Astrocyte (in vitro differentiated cells and primary cell): ENCODE measurements at regions not wholly inside any gene's neighbourhood (a gene's known extent, or its start where the extent isn't known, plus 50 kb on each side); places are given as distances from the start of the nearest gene placed in this dataset.

Experiments used
- DNase-seq: peaks from one replicate; pipeline ENCODE4 v3.0.0-alpha.2; 2010; ENCODE audit warnings: low read depth
- FAIRE-seq: peaks from 2 replicates; lab custom pipeline; 2011; peaks lifted over from hg19 to GRCh38; lab: Jason Lieb, UNC
- H2AFZ ChIP-seq: 2 replicates; pipeline ENCODE4 v1.6.0; 2012; ENCODE audit warnings: low read depth, low read length, inconsistent platforms
- H3K27ac ChIP-seq: 2 replicates; pipeline ENCODE4 v1.5.1; 2011; ENCODE audit warnings: low read depth, low read length, inconsistent platforms
- H3K27me3 ChIP-seq: 2 replicates; pipeline ENCODE4 v1.6.0; 2011; ENCODE audit warnings: low read length, inconsistent platforms; ENCODE audit not compliant: insufficient read depth
- H3K36me3 ChIP-seq: 2 replicates; pipeline ENCODE4 v1.5.1; 2011; ENCODE audit warnings: low read length, inconsistent platforms; ENCODE audit not compliant: insufficient read depth
- H3K4me1 ChIP-seq: 2 replicates; pipeline ENCODE4 v1.5.1; 2011; ENCODE audit warnings: low read length, inconsistent platforms; ENCODE audit not compliant: insufficient read depth
- H3K4me2 ChIP-seq: 2 replicates; pipeline ENCODE4 v1.6.0; 2012; ENCODE audit warnings: low read length, inconsistent platforms
- H3K4me3 ChIP-seq: 2 replicates; pipeline ENCODE4 v1.5.1; 2011; ENCODE audit warnings: low read depth, mild to moderate bottlenecking, low read length, inconsistent platforms; ENCODE audit not compliant: insufficient read depth
- H3K79me2 ChIP-seq: 2 replicates; pipeline ENCODE4 v1.6.0; 2012; ENCODE audit warnings: mild to moderate bottlenecking, low read length, inconsistent platforms; ENCODE audit not compliant: insufficient read depth
- H3K9ac ChIP-seq: 2 replicates; pipeline ENCODE4 v1.6.0; 2012; ENCODE audit warnings: mild to moderate bottlenecking, low read length, inconsistent platforms
- H3K9me3 ChIP-seq: 2 replicates; pipeline ENCODE4 v1.5.1; 2012; ENCODE audit warnings: low read depth, mild to moderate bottlenecking, low read length, inconsistent platforms; ENCODE audit not compliant: insufficient read depth
- H4K20me1 ChIP-seq: 2 replicates; pipeline ENCODE4 v1.6.0; 2012; ENCODE audit warnings: low read length, inconsistent platforms; ENCODE audit not compliant: insufficient read depth
- H3K27ac Mint-ChIP-seq: one replicate; pipeline ENCODE4 v1.8.0; 2021; ENCODE audit warnings: mild to moderate bottlenecking, mixed read lengths; ENCODE audit not compliant: unreplicated experiment
- H3K27me3 Mint-ChIP-seq: one replicate; pipeline ENCODE4 v1.8.0; 2021; ENCODE audit warnings: low read depth, mixed read lengths; ENCODE audit not compliant: unreplicated experiment
- H3K36me3 Mint-ChIP-seq: one replicate; pipeline ENCODE4 v1.8.0; 2021; ENCODE audit warnings: low read depth, mixed read lengths; ENCODE audit not compliant: unreplicated experiment
- H3K4me1 Mint-ChIP-seq: one replicate; pipeline ENCODE4 v1.8.0; 2021; ENCODE audit warnings: low read depth, mixed read lengths; ENCODE audit not compliant: unreplicated experiment
- H3K4me3 Mint-ChIP-seq: one replicate; pipeline ENCODE4 v1.8.0; 2021; ENCODE audit warnings: mild to moderate bottlenecking, moderate library complexity, mixed read lengths; ENCODE audit not compliant: unreplicated experiment
- H3K9me3 Mint-ChIP-seq: one replicate; pipeline ENCODE4 v1.8.0; 2021; ENCODE audit warnings: mild to moderate bottlenecking, mixed read lengths; ENCODE audit not compliant: unreplicated experiment
- CTCF ChIP-seq: IDR thresholded peaks from 2 replicates; pipeline ENCODE4 v1.5.1; 2011; ENCODE audit warnings: low read depth, mild to moderate bottlenecking, inconsistent platforms, low read length, moderate library complexity; ENCODE audit not compliant: insufficient read depth
- EZH2 ChIP-seq: IDR thresholded peaks from 2 replicates; pipeline ENCODE4 v1.6.1; 2012; ENCODE audit warnings: mild to moderate bottlenecking, low read length, inconsistent platforms; ENCODE audit not compliant: insufficient read depth

- DNase-seq (no peak), FAIRE-seq (no peak)
- H3K36me3 ChIP-seq: no peaks in the 10 kb centered on the region
- no peak overlapping the region for H2AFZ ChIP-seq
- no peaks in the 10 kb centered on the region for H3K9me3 ChIP-seq
- H3K4me1 ChIP-seq: no peaks in the 10 kb centered on the region
- Mint-ChIP-seq H3K9me3 (peaks cover 2% of the 10 kb centered on the region), H3K4me1 (no peaks in the 10 kb centered on the region), H3K4me3 (no peak overlapping the region), H3K36me3 (no peaks in the 10 kb centered on the region), H3K27me3 (peaks cover 60% of the 10 kb centered on the region), H3K27ac (no peak overlapping the region)
- TF ChIP-seq EZH2 (no peak), CTCF (no peak)
- H3K27ac ChIP-seq: no peak overlapping the region
- no peak overlapping the region for H3K4me2 ChIP-seq
- no peak overlapping the region for H3K9ac ChIP-seq
- H3K4me3 ChIP-seq: no peak overlapping the region
- H4K20me1 ChIP-seq: no peaks in the 10 kb centered on the region
- no peaks in the 10 kb centered on the region for H3K27me3 ChIP-seq
- H3K79me2 ChIP-seq: no peaks in the 10 kb centered on the region
These were observed 81.0 kb upstream of the ADRA2C start for GRCh38 chr4:3685081-3685645.

DNA sequence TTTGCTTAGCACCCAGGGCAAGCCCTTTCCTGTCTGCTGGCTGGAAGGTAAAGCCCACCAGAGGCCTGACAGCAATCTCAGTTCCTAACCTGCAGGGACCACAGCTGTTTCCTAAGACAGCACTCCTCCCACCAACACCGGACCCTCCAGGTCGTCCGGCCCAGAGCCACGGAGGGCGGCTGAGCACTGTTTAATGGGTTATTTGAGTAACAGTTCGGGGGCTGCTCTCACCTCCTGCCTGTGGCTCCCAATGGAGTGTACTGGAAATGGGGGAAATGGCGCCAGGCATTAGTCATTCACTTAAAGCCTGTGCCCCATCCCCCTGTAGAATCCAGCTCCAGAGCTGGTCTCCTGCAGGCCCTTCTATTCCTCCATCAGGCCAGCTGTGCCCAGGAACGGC is 81.6 kb upstream of the ADRA2C start:
- FAIRE-seq (no peak), DNase-seq (no peak)
- Histone ChIP-seq H3K4me1 (no peaks in the 10 kb centered on the region), H3K9ac (no peak overlapping the region), H3K9me3 (no peaks in the 10 kb centered on the region), H3K27me3 (no peaks in the 10 kb centered on the region), H2AFZ (no peak overlapping the region), H3K79me2 (no peaks in the 10 kb centered on the region), H3K4me2 (no peak overlapping the region), H4K20me1 (no peaks in the 10 kb centered on the region), H3K4me3 (no peak overlapping the region), H3K36me3 (no peaks in the 10 kb centered on the region), H3K27ac (no peak overlapping the region)
- Mint-ChIP-seq H3K9me3 (peaks cover 2% of the 10 kb centered on the region), H3K27ac (no peak overlapping the region), H3K36me3 (no peaks in the 10 kb centered on the region), H3K4me1 (no peaks in the 10 kb centered on the region), H3K4me3 (no peak overlapping the region), H3K27me3 (peaks cover 56% of the 10 kb centered on the region)
- TF ChIP-seq EZH2: no peak
- no peak for TF ChIP-seq CTCF

GRCh38 chr4:3683744-3684421 is 82.3 kb upstream of the ADRA2C start:
- DNase-seq (no peak), FAIRE-seq (no peak)
- no peak overlapping the region for H3K27ac Mint-ChIP-seq
- no peak overlapping the region for H2AFZ ChIP-seq
- H3K36me3 Mint-ChIP-seq: no peaks in the 10 kb centered on the region
- H3K4me1 Mint-ChIP-seq: no peaks in the 10 kb centered on the region
- H3K4me2 ChIP-seq: no peak overlapping the region
- H3K27ac ChIP-seq: no peak overlapping the region
- no peak overlapping the region for H3K4me3 Mint-ChIP-seq
- no peak overlapping the region for H3K4me3 ChIP-seq
- H4K20me1 ChIP-seq: no peaks in the 10 kb centered on the region
- H3K9me3 Mint-ChIP-seq: peaks cover 2% of the 10 kb centered on the region
- H3K79me2 ChIP-seq: no peaks in the 10 kb centered on the region
- peaks cover 56% of the 10 kb centered on the region for H3K27me3 Mint-ChIP-seq
- no peaks in the 10 kb centered on the region for H3K9me3 ChIP-seq
- TF ChIP-seq EZH2: no peak
- no peak for TF ChIP-seq CTCF
- H3K4me1 ChIP-seq: no peaks in the 10 kb centered on the region
- H3K27me3 ChIP-seq: no peaks in the 10 kb centered on the region
- H3K9ac ChIP-seq: no peak overlapping the region
- H3K36me3 ChIP-seq: no peaks in the 10 kb centered on the region
